SK-N-SH treated with all-trans-retinoic acid at 6 μM for 48 hours (cell line): ENCODE measurements at regions not wholly inside any gene's neighbourhood (a gene's known extent, or its start where the extent isn't known, plus 50 kb on each side); places are given as distances from the start of the nearest gene placed in this dataset.

ENCODE experiments used
- ATAC-seq: fragments of 200-7000 bp; cut with Tn5 transposase; 3 replicates; pipeline ENCODE4 v1.9.1; 2020; ENCODE audit warnings: mild to moderate bottlenecking, moderate library complexity
- ARNTL ChIP-seq: fragments of 450-650 bp; formaldehyde crosslinking; IDR thresholded peaks from 2 replicates; pipeline ENCODE4 v1.5.0; 2020; ENCODE audit warnings: low read depth, mild to moderate bottlenecking, moderate library complexity, borderline replicate concordance
- BACH2 ChIP-seq: fragments of 250-450 bp; sonication (Bioruptor Pico); IDR thresholded peaks from 2 replicates; pipeline ENCODE4 v1.9.0; 2021; ENCODE audit warnings: mild to moderate bottlenecking, borderline replicate concordance
- CREB5 ChIP-seq: fragments of 250-450 bp; sonication (Bioruptor Pico); IDR thresholded peaks from 2 replicates; pipeline ENCODE4 v1.5.1; 2020; ENCODE audit warnings: low read depth, mild to moderate bottlenecking, moderate library complexity
- CSDC2 ChIP-seq: fragments of 250-450 bp; sonication (Bioruptor Pico); IDR thresholded peaks from 2 replicates; pipeline ENCODE4 v1.5.0; 2020; ENCODE audit warnings: mild to moderate bottlenecking, moderate library complexity
- CSRNP3 ChIP-seq: fragments of 250-450 bp; sonication (Bioruptor Pico); IDR thresholded peaks from 2 replicates; pipeline ENCODE4 v1.5.1; 2021; ENCODE audit warnings: mild to moderate bottlenecking, moderate library complexity
- ESRRG ChIP-seq: fragments of 250-450 bp; sonication (Bioruptor Pico); IDR thresholded peaks from 2 replicates; pipeline ENCODE4 v1.6.1; 2021; ENCODE audit warnings: mild to moderate bottlenecking
- GLIS3 ChIP-seq: fragments of 250-450 bp; sonication (Bioruptor Pico); IDR thresholded peaks from 2 replicates; pipeline ENCODE4 v1.5.0; 2020; ENCODE audit warnings: mild to moderate bottlenecking, moderate library complexity
- ISL1 ChIP-seq: fragments of 250-450 bp; sonication (Bioruptor Pico); IDR thresholded peaks from 2 replicates; pipeline ENCODE4 v2.1.2; 2022; ENCODE audit warnings: mild to moderate bottlenecking, moderate library complexity
- OSR1 ChIP-seq: fragments of 250-450 bp; sonication (Bioruptor Pico); IDR thresholded peaks from 2 replicates; pipeline ENCODE4 v1.8.0; 2022; ENCODE audit warnings: moderate library complexity, mild to moderate bottlenecking, inconsistent platforms
- PATZ1 ChIP-seq: fragments of 250-450 bp; sonication (Bioruptor Pico); IDR thresholded peaks from 2 replicates; pipeline ENCODE4 v1.8.0; 2020; ENCODE audit warnings: mild to moderate bottlenecking, moderate library complexity, borderline replicate concordance
- POU6F1 ChIP-seq: fragments of 250-450 bp; sonication (Bioruptor Pico); IDR thresholded peaks from 2 replicates; pipeline ENCODE4 v1.8.0; 2021; ENCODE audit warnings: low read depth, mild to moderate bottlenecking, moderate library complexity, borderline replicate concordance
- PPARA ChIP-seq: fragments of 250-450 bp; sonication (Bioruptor Pico); IDR thresholded peaks from 2 replicates; pipeline ENCODE4 v1.5.0; 2020; ENCODE audit warnings: mild to moderate bottlenecking, borderline replicate concordance
- RARB ChIP-seq: fragments of 250-450 bp; sonication (Bioruptor Pico); IDR thresholded peaks from 2 replicates; pipeline ENCODE4 v1.8.0; 2021; ENCODE audit warnings: mild to moderate bottlenecking, moderate library complexity
- SNAI2 ChIP-seq: fragments of 250-450 bp; sonication (Bioruptor Pico); IDR thresholded peaks from 2 replicates; pipeline ENCODE4 v1.5.0; 2020; ENCODE audit warnings: mild to moderate bottlenecking, moderate library complexity
- TCF4 ChIP-seq: fragments of 250-450 bp; sonication (Bioruptor Pico); IDR thresholded peaks from 2 replicates; pipeline ENCODE4 v1.8.0; 2021; ENCODE audit warnings: mild to moderate bottlenecking, moderate library complexity, borderline replicate concordance
- TSHZ2 ChIP-seq: fragments of 250-450 bp; sonication (Bioruptor Pico); IDR thresholded peaks from 2 replicates; pipeline ENCODE4 v1.5.0; 2020; ENCODE audit warnings: mild to moderate bottlenecking, moderate library complexity
- ZFP3 ChIP-seq: fragments of 250-450 bp; sonication (Bioruptor Pico); IDR thresholded peaks from 2 replicates; pipeline ENCODE4 v1.5.0; 2020; ENCODE audit warnings: mild to moderate bottlenecking, moderate library complexity
- ZNF565 ChIP-seq: fragments of 450-650 bp; formaldehyde crosslinking; conservative IDR thresholded peaks from 2 replicates; pipeline ENCODE4 v1.5.0; 2020; ENCODE audit warnings: low read depth, mild to moderate bottlenecking, moderate library complexity
- ZNF70 ChIP-seq: fragments of 450-650 bp; formaldehyde crosslinking; IDR thresholded peaks from 2 replicates; pipeline ENCODE4 v1.5.0; 2020; ENCODE audit warnings: mild to moderate bottlenecking, moderate library complexity
- ZNF8 ChIP-seq: fragments of 450-650 bp; formaldehyde crosslinking; IDR thresholded peaks from 2 replicates; pipeline ENCODE4 v1.5.0; 2020; ENCODE audit warnings: mild to moderate bottlenecking, moderate library complexity

DNA sequence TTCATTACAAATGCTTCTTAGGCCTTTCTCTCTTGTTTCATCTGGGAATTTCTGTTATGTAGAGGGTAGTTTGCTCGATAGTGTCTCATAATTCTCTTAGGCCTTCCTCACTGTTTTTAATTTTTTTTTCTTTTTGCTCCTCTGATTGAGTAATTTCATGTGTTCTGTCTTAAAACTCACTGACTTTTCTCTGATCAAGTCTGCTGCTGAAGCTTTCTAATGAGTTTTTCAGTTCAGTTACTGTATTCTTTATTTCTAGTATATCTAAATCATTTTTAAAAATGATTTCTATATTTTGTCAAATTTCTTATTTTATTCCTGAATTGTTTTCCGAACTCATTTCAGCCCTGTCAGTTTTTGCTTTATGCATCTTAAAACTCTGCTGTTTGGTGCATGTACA is 228.0 kb downstream of the MID1IP1 start (continued):
- TF ChIP-seq ZNF70 (CRISPR knock-in tag) (no peak), OSR1 (CRISPR knock-in tag) (no peak), ESRRG (CRISPR knock-in tag) (no peak), CSDC2 (CRISPR knock-in tag) (no peak)

DNA sequence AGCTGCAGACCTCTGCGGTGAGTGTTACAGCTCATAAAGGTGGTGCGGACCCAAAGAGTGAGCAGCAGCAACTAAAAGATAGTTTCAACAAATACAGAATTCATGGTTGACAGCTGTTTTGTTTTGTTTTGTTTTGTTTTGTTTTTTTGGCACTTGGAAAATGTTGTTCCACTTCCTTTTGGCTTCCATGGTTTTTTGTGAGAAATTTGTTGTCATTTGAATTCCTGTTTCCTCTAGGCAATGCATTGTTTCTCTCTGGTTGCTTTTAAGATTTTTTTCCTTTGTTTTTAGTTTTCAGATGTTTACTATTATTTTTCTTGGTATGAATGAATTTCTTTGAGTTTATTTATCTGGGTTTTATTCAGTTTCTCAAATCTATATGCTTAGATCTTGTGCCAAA is 229.4 kb downstream of the MID1IP1 start:
- ATAC-seq: no peak

DNA sequence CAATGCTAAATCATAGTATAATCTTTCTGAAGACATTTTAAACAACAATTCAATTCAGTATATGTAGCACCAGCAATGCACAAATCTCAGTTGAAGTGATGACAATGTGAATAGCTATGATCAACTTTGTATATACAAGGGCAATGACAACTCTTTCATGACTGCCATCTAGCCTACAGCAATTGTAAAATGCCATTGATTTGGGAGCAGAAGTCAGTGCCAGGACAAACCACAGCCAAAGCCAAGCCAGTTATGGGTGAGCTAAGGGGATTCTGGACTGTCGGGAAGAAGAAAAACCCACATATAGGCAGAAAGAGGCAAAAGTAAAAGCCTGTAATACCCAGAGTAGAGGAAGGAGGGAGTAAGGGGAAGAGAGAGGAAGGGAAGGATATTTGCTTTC is 238.6 kb downstream of the MID1IP1 start:
- no peak for ATAC-seq
- no peak for TF ChIP-seq POU6F1
- TF ChIP-seq ZFP3: no peak
- no peak for TF ChIP-seq ZNF565 (CRISPR knock-in tag)
- no peak for TF ChIP-seq CREB5 (CRISPR knock-in tag)
- no peak for TF ChIP-seq TCF4 (CRISPR knock-in tag)
- TF ChIP-seq PPARA: no peak
- TF ChIP-seq ZNF8 (CRISPR knock-in tag): no peak
- TF ChIP-seq SNAI2 (CRISPR knock-in tag): no peak
- TF ChIP-seq RARB: no peak
- TF ChIP-seq ISL1 (CRISPR knock-in tag): no peak
- no peak for TF ChIP-seq TSHZ2
- no peak for TF ChIP-seq CSRNP3 (CRISPR knock-in tag)
- TF ChIP-seq OSR1 (CRISPR knock-in tag): no peak
- no peak for TF ChIP-seq ARNTL (CRISPR knock-in tag)
- no peak for TF ChIP-seq BACH2 (CRISPR knock-in tag)
- no peak for TF ChIP-seq CSDC2 (CRISPR knock-in tag)

More for the DNA sequence above, 229.4 kb downstream of the MID1IP1 start:
- TF ChIP-seq ZNF70 (CRISPR knock-in tag) (no peak), PPARA (no peak), PATZ1 (CRISPR knock-in tag) (no peak), ESRRG (CRISPR knock-in tag) (no peak), ZNF8 (CRISPR knock-in tag) (no peak), SNAI2 (CRISPR knock-in tag) (no peak), GLIS3 (no peak), BACH2 (CRISPR knock-in tag) (no peak), CREB5 (CRISPR knock-in tag) (no peak)
